Spleen (tissue), 7 donors: ENCODE measurements at regions not wholly inside any gene's neighbourhood (a gene's known extent, or its start where the extent isn't known, plus 50 kb on each side); places are given as distances from the start of the nearest gene placed in this dataset.

Experiments
- CTCF ChIP-seq, 11 experiments: fragments of 200-600 bp in 7 of 11; fragments of 450-650 bp in 4 of 11; sonication (generic) in 4 of 11; IDR thresholded peaks in 8 of 11; conservative IDR thresholded peaks in 3 of 11; 1 replicate in 7 of 11; 2 replicates in 4 of 11; pipeline versions ENCODE4 v1.4.0 to v1.8.0; 2016 to 2021; ENCODE audit warnings: antibody characterized with exemption in 11 of 11, inconsistent platforms in 4 of 11, mild to moderate bottlenecking in 1 of 11
- POLR2A ChIP-seq, 3 donors: fragments of 450-650 bp; IDR thresholded peaks; one replicate each; pipeline ENCODE4 v1.5.1; 2017; ENCODE audit warnings: antibody characterized with exemption in 3 of 3, mild to moderate bottlenecking in 1 of 3
- POLR2AphosphoS5 ChIP-seq, 3 donors: sonication (generic); formaldehyde crosslinking; IDR thresholded peaks; one replicate each; pipeline ENCODE4 v1.5.1; 2017; ENCODE audit warnings: antibody characterized with exemption in 3 of 3
- donor health status: DM: no; HTN: no; CAD: no; lungs with moderate emphysema.
- donor health status: DM: no; HTN: no; CAD: no.
- donor health status: DM: no; HTN: no; CAD: no.

GRCh38 chr1:98453066-98453465, 208.5 kb upstream of the SNX7 start:
- TF ChIP-seq POLR2AphosphoS5 (IDR thresholded peaks at IDR 0.05) (no peak), POLR2A (IDR thresholded peaks at IDR 0.05) (no peak), CTCF (IDR thresholded peaks at IDR 0.05 in 8 of 11, conservative IDR thresholded peaks at IDR 0.05 in 3 of 11) (no peak)
